ENCODE measurements at regions not wholly inside any gene's neighbourhood (a gene's known extent, or its start where the extent isn't known, plus 50 kb on each side); places are given as distances from the start of the nearest gene placed in this dataset.

- H3K27me3 ChIP-seq, result no peaks in the 10 kb centered on the region
- no peak overlapping the region for H2AFZ ChIP-seq
- WGBS (ENCODE audit: low lambda C conversion rate, missing lambda C conversion rate), result 65% methylated on average over 1 of the region's 1 CpG
- H3K36me3 ChIP-seq (replicated peaks; ENCODE audit: insufficient read depth, low read depth), result no peaks in the 10 kb centered on the region
- no peaks in the 10 kb centered on the region for H4K20me1 ChIP-seq (ENCODE audit: insufficient read depth, poor library complexity, severe bottlenecking)
- H3K4me2 ChIP-seq, result no peak overlapping the region
- TF ChIP-seq CTCF (IDR thresholded peaks at IDR 0.05; ENCODE audit: poor library complexity), result no peak
- no peak for TF ChIP-seq EZH2phosphoT487 (IDR thresholded peaks at IDR 0.05; ENCODE audit: low read depth, severe bottlenecking, unreplicated experiment)
- no peak for TF ChIP-seq EZH2 (IDR thresholded peaks at IDR 0.05; ENCODE audit: borderline replicate concordance)
- no peak overlapping the region for H3K4me3 ChIP-seq
- no peaks in the 10 kb centered on the region for H3K9me2 ChIP-seq (replicated peaks; ENCODE audit: insufficient read depth)
- no peaks in the 10 kb centered on the region for H3K9me3 ChIP-seq (ENCODE audit: low read depth)
- no peaks in the 10 kb centered on the region for H3K79me2 ChIP-seq
- no peak for DNase-seq (ENCODE audit: low spot score)
- H3K27ac ChIP-seq, result no peak overlapping the region
- H3K4me1 ChIP-seq (ENCODE audit: insufficient read depth), result no peaks in the 10 kb centered on the region
These were observed 322.4 kb downstream of the OLFM4 start for GRCh38 chr13:53351021-53351420.

- H3K36me3 ChIP-seq (replicated peaks; ENCODE audit: insufficient read depth, low read depth), result no peaks in the 10 kb centered on the region
- H3K9me3 ChIP-seq (ENCODE audit: low read depth), result no peaks in the 10 kb centered on the region
- H3K79me2 ChIP-seq, result no peaks in the 10 kb centered on the region
- H3K27me3 ChIP-seq, result no peaks in the 10 kb centered on the region
- no peaks in the 10 kb centered on the region for H4K20me1 ChIP-seq (ENCODE audit: insufficient read depth, poor library complexity, severe bottlenecking)
- no peak overlapping the region for H2AFZ ChIP-seq
- H3K4me3 ChIP-seq, result no peak overlapping the region
- TF ChIP-seq EZH2phosphoT487 (IDR thresholded peaks at IDR 0.05; ENCODE audit: low read depth, severe bottlenecking, unreplicated experiment) (no peak), EZH2 (IDR thresholded peaks at IDR 0.05; ENCODE audit: borderline replicate concordance) (no peak), CTCF (IDR thresholded peaks at IDR 0.05; ENCODE audit: poor library complexity) (no peak)
- no peaks in the 10 kb centered on the region for H3K9me2 ChIP-seq (replicated peaks; ENCODE audit: insufficient read depth)
- 77% methylated on average over 3 of the region's 3 CpGs for WGBS (ENCODE audit: low lambda C conversion rate, missing lambda C conversion rate)
- no peak overlapping the region for H3K27ac ChIP-seq
- H3K4me2 ChIP-seq, result no peak overlapping the region
- DNase-seq (ENCODE audit: low spot score), result no peak
- H3K4me1 ChIP-seq (ENCODE audit: insufficient read depth), result no peaks in the 10 kb centered on the region
These were observed 329.0 kb downstream of the OLFM4 start for GRCh38 chr13:53357582-53357981.

GRCh38 chr13:53368948-53369347, 340.3 kb downstream of the OLFM4 start:
- H3K4me3 ChIP-seq, result no peak overlapping the region
- no peaks in the 10 kb centered on the region for H3K9me2 ChIP-seq (replicated peaks; ENCODE audit: insufficient read depth)
- H3K4me1 ChIP-seq (ENCODE audit: insufficient read depth), result no peaks in the 10 kb centered on the region
- no peak for DNase-seq (ENCODE audit: low spot score)
- H3K4me2 ChIP-seq, result no peak overlapping the region
- H3K9me3 ChIP-seq (ENCODE audit: low read depth), result no peaks in the 10 kb centered on the region
- TF ChIP-seq EZH2 (IDR thresholded peaks at IDR 0.05; ENCODE audit: borderline replicate concordance) (no peak), EZH2phosphoT487 (IDR thresholded peaks at IDR 0.05; ENCODE audit: low read depth, severe bottlenecking, unreplicated experiment) (no peak), CTCF (IDR thresholded peaks at IDR 0.05; ENCODE audit: poor library complexity) (no peak)
- WGBS (ENCODE audit: low lambda C conversion rate, missing lambda C conversion rate), result 72% methylated on average over 2 of the region's 2 CpGs
- H3K79me2 ChIP-seq, result no peaks in the 10 kb centered on the region
- no peaks in the 10 kb centered on the region for H3K27me3 ChIP-seq
- H2AFZ ChIP-seq, result no peak overlapping the region
- no peaks in the 10 kb centered on the region for H4K20me1 ChIP-seq (ENCODE audit: insufficient read depth, poor library complexity, severe bottlenecking)
- H3K27ac ChIP-seq, result no peak overlapping the region
- H3K36me3 ChIP-seq (replicated peaks; ENCODE audit: insufficient read depth, low read depth), result no peaks in the 10 kb centered on the region

- Histone ChIP-seq H3K4me2 (no peak overlapping the region), H3K27me3 (no peaks in the 10 kb centered on the region), H3K4me3 (no peak overlapping the region), H2AFZ (no peak overlapping the region), H3K79me2 (no peaks in the 10 kb centered on the region), H3K4me1 (ENCODE audit: insufficient read depth) (no peaks in the 10 kb centered on the region), H3K9me2 (replicated peaks; ENCODE audit: insufficient read depth) (no peaks in the 10 kb centered on the region), H4K20me1 (ENCODE audit: insufficient read depth, poor library complexity, severe bottlenecking) (no peaks in the 10 kb centered on the region), H3K36me3 (replicated peaks; ENCODE audit: insufficient read depth, low read depth) (no peaks in the 10 kb centered on the region), H3K9me3 (ENCODE audit: low read depth) (no peaks in the 10 kb centered on the region), H3K27ac (no peak overlapping the region)
- WGBS (ENCODE audit: low lambda C conversion rate, missing lambda C conversion rate), result 90% methylated on average over 1 of the region's 1 CpG
- TF ChIP-seq CTCF (IDR thresholded peaks at IDR 0.05; ENCODE audit: poor library complexity), result no peak
- TF ChIP-seq EZH2phosphoT487 (IDR thresholded peaks at IDR 0.05; ENCODE audit: low read depth, severe bottlenecking, unreplicated experiment), result no peak
- no peak for TF ChIP-seq EZH2 (IDR thresholded peaks at IDR 0.05; ENCODE audit: borderline replicate concordance)
- no peak for DNase-seq (ENCODE audit: low spot score)
These were observed 350.9 kb downstream of the OLFM4 start for GRCh38 chr13:53379485-53379884.
